ENCODE measurements at regions not wholly inside any gene's neighbourhood (a gene's known extent, or its start where the extent isn't known, plus 50 kb on each side); places are given as distances from the start of the nearest gene placed in this dataset.

DNA sequence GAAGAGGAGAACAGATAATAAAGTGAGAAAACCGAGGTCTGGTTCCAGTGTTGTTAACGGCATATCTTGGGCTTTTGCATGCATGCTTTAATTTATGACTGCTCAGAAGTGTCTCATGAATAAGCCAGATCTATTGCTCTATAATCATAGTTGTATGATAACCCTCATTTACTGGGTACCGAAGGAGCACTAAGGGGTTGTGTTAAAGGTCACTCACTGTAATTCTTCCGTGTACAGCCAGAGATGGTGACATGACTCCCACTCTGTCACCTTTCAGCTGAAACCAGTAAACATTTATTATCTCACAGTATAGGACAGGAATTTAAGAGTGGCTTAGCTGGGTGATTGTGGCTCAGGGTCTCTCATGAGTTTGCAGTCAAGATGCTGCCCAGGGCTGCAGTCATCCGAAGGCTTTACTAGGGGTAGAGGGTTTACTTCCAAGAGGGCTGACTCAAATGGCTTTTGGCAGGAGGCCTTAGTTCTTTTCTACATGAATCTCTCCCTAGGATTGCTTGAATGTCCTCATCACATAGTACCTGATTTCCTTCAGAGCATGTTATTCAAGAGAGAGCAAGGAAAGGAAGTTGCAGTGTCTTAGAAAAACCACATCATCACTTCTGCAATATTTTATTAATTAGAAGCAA is 107.0 kb downstream of the NAB1 start:
- Histone ChIP-seq H3K4me3 (no peak overlapping the region), H3K9me3 (no peaks in the 10 kb centered on the region), H3K4me2 (no peak overlapping the region), H3K27ac (no peak overlapping the region), H3K4me1 (peaks cover 14% of the 10 kb centered on the region)
- ATAC-seq (no peak), FAIRE-seq (no peak), DNase-seq (ENCODE audit: low read depth in 1 of 2, low spot score in 1 of 2) (no peak)
- POLR2A ChIA-PET = no interaction called here
- CTCF ChIA-PET = no interaction called here
- 86% methylated on average over 5 of the region's 5 CpGs for WGBS (ENCODE audit: missing lambda C conversion rate)
- TF ChIP-seq MAZ (IDR thresholded peaks at IDR 0.05; ENCODE audit: borderline replicate concordance, low read depth, low read length) = no peak
- TF ChIP-seq, protein P1, sequence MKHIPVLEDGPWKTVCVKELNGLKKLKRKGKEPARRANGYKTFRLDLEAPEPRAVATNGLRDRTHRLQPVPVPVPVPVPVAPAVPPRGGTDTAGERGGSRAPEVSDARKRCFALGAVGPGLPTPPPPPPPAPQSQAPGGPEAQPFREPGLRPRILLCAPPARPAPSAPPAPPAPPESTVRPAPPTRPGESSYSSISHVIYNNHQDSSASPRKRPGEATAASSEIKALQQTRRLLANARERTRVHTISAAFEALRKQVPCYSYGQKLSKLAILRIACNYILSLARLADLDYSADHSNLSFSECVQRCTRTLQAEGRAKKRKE (CRISPR knock-in tag; IDR thresholded peaks at IDR 0.05; ENCODE audit: low read depth) = no peak
- no peak for TF ChIP-seq RAD21 (conservative IDR thresholded peaks at IDR 0.05 in 1 of 2, IDR thresholded peaks at IDR 0.05 in 1 of 2)
- no peak for TF ChIP-seq PHF8 (IDR thresholded peaks at IDR 0.05; ENCODE audit: borderline replicate concordance, low read depth)
- TF ChIP-seq, protein P2, sequence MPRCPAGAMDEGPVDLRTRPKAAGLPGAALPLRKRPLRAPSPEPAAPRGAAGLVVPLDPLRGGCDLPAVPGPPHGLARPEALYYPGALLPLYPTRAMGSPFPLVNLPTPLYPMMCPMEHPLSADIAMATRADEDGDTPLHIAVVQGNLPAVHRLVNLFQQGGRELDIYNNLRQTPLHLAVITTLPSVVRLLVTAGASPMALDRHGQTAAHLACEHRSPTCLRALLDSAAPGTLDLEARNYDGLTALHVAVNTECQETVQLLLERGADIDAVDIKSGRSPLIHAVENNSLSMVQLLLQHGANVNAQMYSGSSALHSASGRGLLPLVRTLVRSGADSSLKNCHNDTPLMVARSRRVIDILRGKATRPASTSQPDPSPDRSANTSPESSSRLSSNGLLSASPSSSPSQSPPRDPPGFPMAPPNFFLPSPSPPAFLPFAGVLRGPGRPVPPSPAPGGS (IDR thresholded peaks at IDR 0.05) = no peak
- no peak for TF ChIP-seq HOXA7 (CRISPR knock-in tag; IDR thresholded peaks at IDR 0.05)
- no peak for TF ChIP-seq SMC3 (IDR thresholded peaks at IDR 0.05)
- TF ChIP-seq RFX5 (IDR thresholded peaks at IDR 0.05) = no peak
- TF ChIP-seq MYC (IDR thresholded peaks at IDR 0.05; ENCODE audit: borderline replicate concordance, low read length) = no peak
- TF ChIP-seq NR3C1 (IDR thresholded peaks at IDR 0.05) = no peak
- no peak for TF ChIP-seq EP300 (IDR thresholded peaks at IDR 0.05)
- TF ChIP-seq HEYL (CRISPR knock-in tag; IDR thresholded peaks at IDR 0.05) = no peak
- no peak for TF ChIP-seq ESRRA (IDR thresholded peaks at IDR 0.05; ENCODE audit: borderline replicate concordance, low read length)
- no peak for TF ChIP-seq ZC3H11A (IDR thresholded peaks at IDR 0.05)
- no peak for TF ChIP-seq CBX2 (IDR thresholded peaks at IDR 0.05; ENCODE audit: borderline replicate concordance, low read depth)
- TF ChIP-seq ZFP36 (IDR thresholded peaks at IDR 0.05; ENCODE audit: borderline replicate concordance, partially characterized antibody) = no peak
- no peak for TF ChIP-seq HOXB13 (CRISPR knock-in tag; IDR thresholded peaks at IDR 0.05; ENCODE audit: low read depth)
- no peak for TF ChIP-seq NPAS2 (CRISPR knock-in tag; IDR thresholded peaks at IDR 0.05; ENCODE audit: borderline replicate concordance)

DNA sequence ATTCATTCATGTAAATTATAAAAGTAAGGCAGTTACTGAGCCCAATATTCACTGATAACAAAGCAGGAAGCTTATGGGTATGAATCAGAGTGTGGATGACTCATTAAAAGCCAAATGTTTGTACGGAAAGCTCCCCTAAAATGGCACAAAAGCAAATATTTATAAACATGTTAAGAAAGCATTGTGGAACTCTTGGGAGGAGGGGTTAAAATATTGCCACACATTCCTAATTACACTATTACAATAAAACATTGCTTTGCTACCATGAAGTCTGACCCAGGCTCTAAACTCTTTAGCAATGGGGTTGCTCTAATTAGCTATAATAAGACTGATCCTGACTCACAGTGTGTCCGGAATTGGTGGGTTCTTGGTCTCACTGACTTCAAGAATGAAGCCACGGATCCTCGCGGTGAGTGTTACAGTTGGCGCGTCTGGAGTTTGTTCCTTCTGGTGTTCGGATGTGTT is 110.9 kb downstream of the NAB1 start:
- ChIA-PET POLR2A (no interaction called here), CTCF (interaction anchor here (0.6 kb wide), 1 partner anchor 404 kb away, joined by 3 read pairs; no protein-coding TSS in a partner anchor)
- no peak for FAIRE-seq
- TF ChIP-seq HEYL (CRISPR knock-in tag; IDR thresholded peaks at IDR 0.05) (no peak), TP53 (CRISPR knock-in tag; IDR thresholded peaks at IDR 0.05) (no peak), FOSL2 (IDR thresholded peaks at IDR 0.05) (peak; percentile 91), FOSL2 (CRISPR knock-in tag; IDR thresholded peaks at IDR 0.05) (peak; percentile 96), HOXB13 (CRISPR knock-in tag; IDR thresholded peaks at IDR 0.05; ENCODE audit: low read depth) (no peak), JUN (IDR thresholded peaks at IDR 0.05) (peak; percentile 36 to 65; a peak in 2 of 5 replicates), GATA3 (IDR thresholded peaks at IDR 0.05; ENCODE audit: borderline replicate concordance) (peak; percentile 69; the same call in 1 of the 2 replicates), RCOR1 (IDR thresholded peaks at IDR 0.05; ENCODE audit: low read depth, low read length) (no peak), NR3C1 (IDR thresholded peaks at IDR 0.05) (no peak), EHF (CRISPR knock-in tag; IDR thresholded peaks at IDR 0.05) (no peak), JUNB (IDR thresholded peaks at IDR 0.05) (peak; percentile 91), TFCP2L1 (CRISPR knock-in tag; IDR thresholded peaks at IDR 0.05) (no peak), FOSB (CRISPR knock-in tag; IDR thresholded peaks at IDR 0.05) (no peak), ZC3H11A (IDR thresholded peaks at IDR 0.05) (no peak), RAD21 (conservative IDR thresholded peaks at IDR 0.05 in 1 of 2, IDR thresholded peaks at IDR 0.05 in 1 of 2) (no peak)
- TF ChIP-seq, protein P3, sequence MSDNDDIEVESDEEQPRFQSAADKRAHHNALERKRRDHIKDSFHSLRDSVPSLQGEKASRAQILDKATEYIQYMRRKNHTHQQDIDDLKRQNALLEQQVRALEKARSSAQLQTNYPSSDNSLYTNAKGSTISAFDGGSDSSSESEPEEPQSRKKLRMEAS (IDR thresholded peaks at IDR 0.05) = no peak
- TF ChIP-seq, protein P4, sequence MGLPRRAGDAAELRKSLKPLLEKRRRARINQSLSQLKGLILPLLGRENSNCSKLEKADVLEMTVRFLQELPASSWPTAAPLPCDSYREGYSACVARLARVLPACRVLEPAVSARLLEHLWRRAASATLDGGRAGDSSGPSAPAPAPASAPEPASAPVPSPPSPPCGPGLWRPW (IDR thresholded peaks at IDR 0.05) = no peak
- TF ChIP-seq, protein P1 (CRISPR knock-in tag; IDR thresholded peaks at IDR 0.05; ENCODE audit: low read depth) = no peak
- TF ChIP-seq, protein P5, sequence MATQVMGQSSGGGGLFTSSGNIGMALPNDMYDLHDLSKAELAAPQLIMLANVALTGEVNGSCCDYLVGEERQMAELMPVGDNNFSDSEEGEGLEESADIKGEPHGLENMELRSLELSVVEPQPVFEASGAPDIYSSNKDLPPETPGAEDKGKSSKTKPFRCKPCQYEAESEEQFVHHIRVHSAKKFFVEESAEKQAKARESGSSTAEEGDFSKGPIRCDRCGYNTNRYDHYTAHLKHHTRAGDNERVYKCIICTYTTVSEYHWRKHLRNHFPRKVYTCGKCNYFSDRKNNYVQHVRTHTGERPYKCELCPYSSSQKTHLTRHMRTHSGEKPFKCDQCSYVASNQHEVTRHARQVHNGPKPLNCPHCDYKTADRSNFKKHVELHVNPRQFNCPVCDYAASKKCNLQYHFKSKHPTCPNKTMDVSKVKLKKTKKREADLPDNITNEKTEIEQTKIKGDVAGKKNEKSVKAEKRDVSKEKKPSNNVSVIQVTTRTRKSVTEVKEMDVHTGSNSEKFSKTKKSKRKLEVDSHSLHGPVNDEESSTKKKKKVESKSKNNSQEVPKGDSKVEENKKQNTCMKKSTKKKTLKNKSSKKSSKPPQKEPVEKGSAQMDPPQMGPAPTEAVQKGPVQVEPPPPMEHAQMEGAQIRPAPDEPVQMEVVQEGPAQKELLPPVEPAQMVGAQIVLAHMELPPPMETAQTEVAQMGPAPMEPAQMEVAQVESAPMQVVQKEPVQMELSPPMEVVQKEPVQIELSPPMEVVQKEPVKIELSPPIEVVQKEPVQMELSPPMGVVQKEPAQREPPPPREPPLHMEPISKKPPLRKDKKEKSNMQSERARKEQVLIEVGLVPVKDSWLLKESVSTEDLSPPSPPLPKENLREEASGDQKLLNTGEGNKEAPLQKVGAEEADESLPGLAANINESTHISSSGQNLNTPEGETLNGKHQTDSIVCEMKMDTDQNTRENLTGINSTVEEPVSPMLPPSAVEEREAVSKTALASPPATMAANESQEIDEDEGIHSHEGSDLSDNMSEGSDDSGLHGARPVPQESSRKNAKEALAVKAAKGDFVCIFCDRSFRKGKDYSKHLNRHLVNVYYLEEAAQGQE (IDR thresholded peaks at IDR 0.05) = no peak

More for the DNA sequence above, 110.9 kb downstream of the NAB1 start:
- Histone ChIP-seq H3K27ac (peak overlapping the region; percentile 6 to 70; a peak in 3 of 6 replicates), H3K4me1 (peaks cover 28% of the 10 kb centered on the region), H3K9me3 (no peaks in the 10 kb centered on the region), H3K4me2 (peak overlapping the region; percentile 60), H3K4me3 (peak overlapping the region; percentile 17; the same call in 2 of the 3 replicates)
- ATAC-seq = peak; percentile 88 to 89
- WGBS (ENCODE audit: missing lambda C conversion rate) = 56% methylated on average over 8 of the region's 8 CpGs
- peak; percentile 59 to 76 for DNase-seq (ENCODE audit: low read depth in 1 of 2, low spot score in 1 of 2)
